Tibial nerve (tissue), 4 donors: ENCODE measurements at regions not wholly inside any gene's neighbourhood (a gene's known extent, or its start where the extent isn't known, plus 50 kb on each side); places are given as distances from the start of the nearest gene placed in this dataset.

ENCODE experiments used
- CTCF ChIP-seq, 5 experiments: fragments of 200-600 bp in 3 of 5; fragments of 450-650 bp in 2 of 5; sonication (generic) in 3 of 5; IDR thresholded peaks; one replicate each; pipeline ENCODE4 v1.5.1; 2016 to 2019; ENCODE audit warnings: antibody characterized with exemption in 5 of 5, mild to moderate bottlenecking in 3 of 5, moderate library complexity in 2 of 5
- EP300 ChIP-seq, 2 donors: sonication (generic); formaldehyde crosslinking; IDR thresholded peaks; one replicate each; pipeline ENCODE4 v1.6.1; 2017; ENCODE audit warnings: antibody characterized with exemption in 2 of 2, mild to moderate bottlenecking in 1 of 2
- POLR2A ChIP-seq, 2 donors: fragments of 450-650 bp; IDR thresholded peaks; one replicate each; pipeline ENCODE4 v1.6.1; 2017; ENCODE audit warnings: antibody characterized with exemption in 2 of 2, mild to moderate bottlenecking in 2 of 2, moderate library complexity in 2 of 2

- TF ChIP-seq CTCF (IDR thresholded peaks at IDR 0.05): no peak
- no peak for TF ChIP-seq POLR2A (IDR thresholded peaks at IDR 0.05)
- TF ChIP-seq EP300 (IDR thresholded peaks at IDR 0.05): no peak
Measured at GRCh38 chrX:42450228-42450627, 327.7 kb downstream of the PPP1R2C start.
